Lung (tissue), 11 donors: ENCODE measurements at regions not wholly inside any gene's neighbourhood (a gene's known extent, or its start where the extent isn't known, plus 50 kb on each side); places are given as distances from the start of the nearest gene placed in this dataset.

ENCODE experiments used
- ATAC-seq: fragments of 200-7000 bp; cut with Tn5 transposase; one replicate; pipeline ENCODE4 v1.9.1; 2020; ENCODE audit warnings: moderate number of reproducible peaks; ENCODE audit not compliant: insufficient read depth, low FRiP score
- DNase-seq, 3 donors: peaks; one replicate each; pipeline ENCODE4 v3.0.0-alpha.2; 2013 to 2017
- H3K27ac ChIP-seq, 2 donors: one replicate each; pipeline ENCODE4 v1.5.1; 2013; ENCODE audit warnings: mild to moderate bottlenecking in 2 of 2, moderate library complexity in 2 of 2, control low read depth in 1 of 2, inconsistent platforms in 1 of 2, low read depth in 1 of 2, low read length in 1 of 2
- H3K27me3 ChIP-seq, 3 donors: one replicate each; pipeline ENCODE4 v1.5.1; 2013; ENCODE audit warnings: low read length in 2 of 3; ENCODE audit not compliant: control insufficient read depth in 3 of 3, insufficient read depth in 3 of 3
- H3K36me3 ChIP-seq, 4 donors: one replicate each; pipeline ENCODE4 v1.5.1; 2013; ENCODE audit warnings: low read length in 4 of 4, mild to moderate bottlenecking in 1 of 4, moderate library complexity in 1 of 4; ENCODE audit not compliant: control insufficient read depth in 4 of 4, insufficient read depth in 4 of 4
- H3K4me1 ChIP-seq, 5 donors: one replicate each; pipeline ENCODE4 v1.5.1; 2013; ENCODE audit warnings: low read length in 5 of 5, mild to moderate bottlenecking in 2 of 5, moderate library complexity in 1 of 5; ENCODE audit not compliant: control insufficient read depth in 5 of 5, insufficient read depth in 5 of 5
- H3K4me3 ChIP-seq: one replicate; pipeline ENCODE4 v1.5.1; 2013; ENCODE audit warnings: mild to moderate bottlenecking, control low read depth, moderate library complexity
- H3K9ac ChIP-seq, 2 donors: one replicate each; pipeline ENCODE4 v1.5.1; 2013; ENCODE audit warnings: low read length in 2 of 2, control low read depth in 1 of 2; ENCODE audit not compliant: insufficient read depth in 1 of 2
- H3K9me3 ChIP-seq, 4 donors: one replicate each; pipeline ENCODE4 v1.5.1; 2013; ENCODE audit warnings: low read length in 3 of 4, mild to moderate bottlenecking in 1 of 4, moderate library complexity in 1 of 4; ENCODE audit not compliant: control insufficient read depth in 4 of 4, insufficient read depth in 3 of 4
- CTCF ChIP-seq: IDR thresholded peaks from 2 replicates; pipeline ENCODE4 v1.5.1; 2012; ENCODE audit warnings: mild to moderate bottlenecking; ENCODE audit errors: control extremely low read depth, extremely low read depth
- WGBS, 2 donors: extraction: QIAGEN DNeasy Blood & Tissue Kit; methylation state at CpG; one replicate each; pipeline ENCODE4 v1.1.7; 2013; 5-methylcytosine and 5-hydroxymethylcytosine counted together
- donor health status: control.
- donor health status: control.
- donor health status: Bipolar disorder and iron deficiency.
- donor health status: healthy.
- donor health status: DM: yes; HTN: yes; CAD: no.

GRCh38 chr9:2299156-2299842 is 284.2 kb downstream of the SMARCA2 start:
- DNase-seq, result peak; percentile 36 to 62 (median 56)
- Histone ChIP-seq H3K36me3 (no peaks in the 10 kb centered on the region), H3K9ac (no peak overlapping the region), H3K4me1 (peaks cover 0 to 2% (median 0%) of the 10 kb centered on the region in 5 donors), H3K9me3 (peaks cover 0 to 2% (median under 1%) of the 10 kb centered on the region in 4 donors), H3K27me3 (no peaks in the 10 kb centered on the region), H3K27ac (peak overlapping the region in 1 of 2 donors; percentile 79), H3K4me3 (no peak overlapping the region)
- WGBS, 2 donors, result 67 to 79% methylated on average over 5 of the region's 5 CpGs
- TF ChIP-seq CTCF, result no peak
- peak; percentile 82 for ATAC-seq

GRCh38 chr9:2299843-2300205 is 284.7 kb downstream of the SMARCA2 start:
- Histone ChIP-seq H3K4me3 (no peak overlapping the region), H3K9ac (no peak overlapping the region), H3K27ac (peak overlapping the region in 1 of 2 donors; percentile 79), H3K4me1 (peaks cover 0 to 2% (median 0%) of the 10 kb centered on the region in 5 donors), H3K9me3 (peaks cover 0 to 2% (median under 1%) of the 10 kb centered on the region in 4 donors), H3K27me3 (no peaks in the 10 kb centered on the region), H3K36me3 (no peaks in the 10 kb centered on the region)
- no peak for DNase-seq
- no peak for ATAC-seq
- 86 to 90% methylated on average over 4 of the region's 4 CpGs for WGBS, 2 donors
- no peak for TF ChIP-seq CTCF

- DNase-seq, result no peak
- TF ChIP-seq CTCF, result no peak
- Histone ChIP-seq H3K4me1 (peaks cover 0 to 2% (median 0%) of the 10 kb centered on the region in 5 donors), H3K4me3 (no peak overlapping the region), H3K9ac (no peak overlapping the region), H3K27me3 (no peaks in the 10 kb centered on the region), H3K27ac (peak overlapping the region in 1 of 2 donors; percentile 79), H3K9me3 (peaks cover 0 to 2% (median under 1%) of the 10 kb centered on the region in 4 donors), H3K36me3 (no peaks in the 10 kb centered on the region)
- ATAC-seq, result no peak
These were observed 285.2 kb downstream of the SMARCA2 start for GRCh38 chr9:2300325-2300724.

GRCh38 chr9:2302606-2303005 is 287.5 kb downstream of the SMARCA2 start:
- Histone ChIP-seq H3K4me1 (peaks cover 0 to 2% (median 0%) of the 10 kb centered on the region in 5 donors), H3K4me3 (no peak overlapping the region), H3K36me3 (no peaks in the 10 kb centered on the region), H3K27ac (no peak overlapping the region), H3K9ac (no peak overlapping the region), H3K9me3 (peaks cover 0 to 2% (median under 1%) of the 10 kb centered on the region in 4 donors), H3K27me3 (no peaks in the 10 kb centered on the region)
- DNase-seq (no peak), ATAC-seq (no peak)
- TF ChIP-seq CTCF, result no peak
- WGBS, 2 donors, result 85 to 100% methylated on average over 2 of the region's 2 CpGs
